BE2C (cell line): ENCODE measurements at regions not wholly inside any gene's neighbourhood (a gene's known extent, or its start where the extent isn't known, plus 50 kb on each side); places are given as distances from the start of the nearest gene placed in this dataset.

Experiments used
- DNase-seq: peaks from one replicate; pipeline ENCODE4 v3.0.0-alpha.2; 2020
- H3K27me3 ChIP-seq: fragments of 250-450 bp; sonication (Bioruptor Pico); 2 replicates; pipeline ENCODE4 v1.5.1; 2020; ENCODE audit warnings: mild to moderate bottlenecking
- H3K36me3 ChIP-seq: fragments of 250-450 bp; sonication (Bioruptor Pico); 2 replicates; pipeline ENCODE4 v1.5.1; 2020; ENCODE audit warnings: mild to moderate bottlenecking
- H3K4me1 ChIP-seq: fragments of 250-450 bp; sonication (Bioruptor Pico); 2 replicates; pipeline ENCODE4 v1.5.1; 2020
- H3K4me3 ChIP-seq: 2 replicates; pipeline ENCODE4 v1.5.1; 2011; ENCODE audit warnings: low read depth, low read length
- H3K9me3 ChIP-seq: fragments of 250-450 bp; sonication (Bioruptor Pico); 2 replicates; pipeline ENCODE4 v1.5.1; 2020
- CTCF ChIP-seq: IDR thresholded peaks from 2 replicates; pipeline ENCODE4 v1.5.1; 2012; ENCODE audit warnings: mild to moderate bottlenecking, low read depth, low read length

- no peak overlapping the region for H3K4me3 ChIP-seq
- H3K36me3 ChIP-seq, result no peaks in the 10 kb centered on the region
- no peak for TF ChIP-seq CTCF
- H3K27me3 ChIP-seq, result no peaks in the 10 kb centered on the region
- DNase-seq, result no peak
- no peaks in the 10 kb centered on the region for H3K9me3 ChIP-seq
- no peaks in the 10 kb centered on the region for H3K4me1 ChIP-seq
Measured at GRCh38 chr5:13613621-13614020, 330.9 kb downstream of the DNAH5 start.

- DNase-seq, result no peak
- no peaks in the 10 kb centered on the region for H3K9me3 ChIP-seq
- TF ChIP-seq CTCF, result no peak
- no peaks in the 10 kb centered on the region for H3K27me3 ChIP-seq
- no peak overlapping the region for H3K4me3 ChIP-seq
- no peaks in the 10 kb centered on the region for H3K4me1 ChIP-seq
- H3K36me3 ChIP-seq, result no peaks in the 10 kb centered on the region
Measured at GRCh38 chr5:13611604-13612003, 332.9 kb downstream of the DNAH5 start.

DNA sequence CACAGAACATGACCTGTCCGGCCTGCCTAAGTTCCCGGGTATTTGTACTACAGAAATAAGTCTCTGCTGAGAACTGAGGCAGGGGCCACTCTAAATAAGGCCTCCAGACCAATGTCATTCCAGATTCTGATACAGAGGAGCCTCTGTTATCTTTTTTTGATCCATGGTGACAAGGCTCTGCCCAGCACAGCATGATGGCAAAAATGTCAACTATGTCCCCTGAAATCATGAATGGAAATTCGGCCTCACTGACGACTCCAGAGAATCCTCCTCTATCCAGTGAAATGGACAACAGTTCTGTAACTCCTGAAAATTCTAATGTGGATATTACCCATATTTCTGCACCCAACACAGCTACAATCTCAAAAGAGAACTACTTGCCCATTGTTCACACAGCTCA, 335.0 kb downstream of the DNAH5 start:
- Histone ChIP-seq H3K27me3 (no peaks in the 10 kb centered on the region), H3K9me3 (no peaks in the 10 kb centered on the region), H3K4me1 (no peaks in the 10 kb centered on the region), H3K4me3 (no peak overlapping the region), H3K36me3 (no peaks in the 10 kb centered on the region)
- no peak for DNase-seq
- no peak for TF ChIP-seq CTCF

DNA sequence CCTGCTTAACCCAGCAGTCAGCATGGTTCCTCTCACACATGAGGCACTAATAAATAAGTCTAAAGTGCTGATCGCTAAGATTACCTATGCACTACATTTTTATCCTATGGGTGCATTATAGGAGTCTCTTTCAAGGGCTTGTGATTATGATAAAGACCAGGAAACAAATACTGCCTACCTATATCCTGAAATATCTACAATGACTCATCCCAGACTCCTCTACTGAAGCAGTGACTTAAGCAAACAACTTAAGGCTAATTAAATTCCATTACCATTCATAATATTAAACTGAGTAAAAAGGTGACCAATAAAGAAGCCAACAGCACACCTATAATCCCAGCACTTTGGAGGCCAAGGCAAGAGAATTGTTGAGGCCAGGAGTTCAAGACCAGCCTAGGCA, 338.4 kb downstream of the DNAH5 start:
- H3K4me1 ChIP-seq, result no peaks in the 10 kb centered on the region
- no peak overlapping the region for H3K4me3 ChIP-seq
- DNase-seq, result no peak
- H3K27me3 ChIP-seq, result no peaks in the 10 kb centered on the region
- no peaks in the 10 kb centered on the region for H3K9me3 ChIP-seq
- H3K36me3 ChIP-seq, result no peaks in the 10 kb centered on the region
- no peak for TF ChIP-seq CTCF

GRCh38 chr5:13601112-13601511, 343.4 kb downstream of the DNAH5 start:
- H3K4me1 ChIP-seq, result no peaks in the 10 kb centered on the region
- no peak for DNase-seq
- H3K36me3 ChIP-seq, result no peaks in the 10 kb centered on the region
- H3K9me3 ChIP-seq, result no peaks in the 10 kb centered on the region
- TF ChIP-seq CTCF, result no peak
- no peak overlapping the region for H3K4me3 ChIP-seq
- no peaks in the 10 kb centered on the region for H3K27me3 ChIP-seq

DNA sequence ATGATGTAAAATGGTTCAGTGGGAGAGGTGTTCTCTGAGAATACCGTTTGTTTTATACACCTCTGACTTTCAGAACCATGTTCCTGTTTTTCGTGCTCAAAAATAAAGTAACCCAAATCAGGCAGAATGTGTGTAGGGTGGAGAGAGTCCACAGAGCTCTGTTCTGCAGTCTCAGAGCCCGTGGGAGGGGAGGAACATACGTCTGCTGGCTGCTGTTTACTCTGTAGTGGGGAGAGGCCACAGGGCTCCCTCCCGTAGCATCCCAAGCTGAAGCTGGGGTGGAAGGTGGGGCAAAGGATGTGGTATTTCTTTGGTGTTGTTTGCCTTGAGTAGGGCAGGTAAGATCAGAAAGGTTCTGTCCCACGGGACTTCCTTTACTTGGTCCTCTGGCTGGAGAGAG, 348.5 kb downstream of the DNAH5 start:
- Histone ChIP-seq H3K4me1 (no peaks in the 10 kb centered on the region), H3K27me3 (no peaks in the 10 kb centered on the region; the same call in 1 of the 2 replicates), H3K4me3 (no peak overlapping the region), H3K36me3 (no peaks in the 10 kb centered on the region), H3K9me3 (no peaks in the 10 kb centered on the region)
- DNase-seq, result no peak
- no peak for TF ChIP-seq CTCF
